GM13977 (cell line): ENCODE measurements at regions not wholly inside any gene's neighbourhood (a gene's known extent, or its start where the extent isn't known, plus 50 kb on each side); places are given as distances from the start of the nearest gene placed in this dataset.
"Not testable (repeated sequence)": the region's sequence is repeated elsewhere in the genome, so short reads cannot be mapped to it uniquely, and the experiment has no call there.

Experiments
- DNase-seq: peaks from one replicate; pipeline ENCODE4 v3.0.0; 2012; ENCODE audit warnings: low spot score
- CTCF ChIP-seq: IDR thresholded peaks from 2 replicates; pipeline ENCODE4 v1.5.1; 2012; ENCODE audit warnings: mild to moderate bottlenecking, control low read depth; ENCODE audit not compliant: insufficient read depth; ENCODE audit errors: extremely low read depth, missing control alignments
- in situ Hi-C: fragments of 300-500 bp; cut with MboI; formaldehyde crosslinking; loops from one replicate; pipeline ENCODE4 v1.12.0; 2022; ENCODE audit warnings: low sequenced_read_pairs, low pct_unique_long_range_greater_than_20kb, mixed read lengths, inconsistent platforms; ENCODE audit not compliant: unreplicated experiment

- peak; percentile 77 for TF ChIP-seq CTCF
- in situ Hi-C loops, result no loop called here
- DNase-seq, result no peak
These were observed 130.4 kb upstream of the RADX start for GRCh38 chrX:106481341-106481740.

DNA sequence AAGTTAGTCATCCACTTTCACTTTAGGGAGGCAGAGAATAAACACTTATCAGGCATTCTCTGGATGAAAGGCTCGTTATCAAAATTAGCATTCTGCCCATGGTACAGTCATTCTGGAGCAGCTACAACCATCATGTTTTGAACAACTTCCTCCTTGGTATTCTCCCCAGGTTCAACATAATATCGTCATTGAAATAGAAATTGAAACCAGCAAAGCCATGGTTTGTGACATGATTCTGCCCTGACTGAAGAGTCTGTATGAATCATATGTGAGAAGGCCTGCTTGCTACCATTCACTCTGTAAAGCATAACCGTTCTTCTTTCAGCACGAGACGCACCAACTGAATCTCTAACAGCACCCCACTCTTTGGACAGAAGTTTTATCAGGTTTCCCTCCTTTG lies 127.5 kb upstream of the RADX start:
- in situ Hi-C loops, result no loop called here
- peak; percentile 49 for DNase-seq
- TF ChIP-seq CTCF, result no peak

DNA sequence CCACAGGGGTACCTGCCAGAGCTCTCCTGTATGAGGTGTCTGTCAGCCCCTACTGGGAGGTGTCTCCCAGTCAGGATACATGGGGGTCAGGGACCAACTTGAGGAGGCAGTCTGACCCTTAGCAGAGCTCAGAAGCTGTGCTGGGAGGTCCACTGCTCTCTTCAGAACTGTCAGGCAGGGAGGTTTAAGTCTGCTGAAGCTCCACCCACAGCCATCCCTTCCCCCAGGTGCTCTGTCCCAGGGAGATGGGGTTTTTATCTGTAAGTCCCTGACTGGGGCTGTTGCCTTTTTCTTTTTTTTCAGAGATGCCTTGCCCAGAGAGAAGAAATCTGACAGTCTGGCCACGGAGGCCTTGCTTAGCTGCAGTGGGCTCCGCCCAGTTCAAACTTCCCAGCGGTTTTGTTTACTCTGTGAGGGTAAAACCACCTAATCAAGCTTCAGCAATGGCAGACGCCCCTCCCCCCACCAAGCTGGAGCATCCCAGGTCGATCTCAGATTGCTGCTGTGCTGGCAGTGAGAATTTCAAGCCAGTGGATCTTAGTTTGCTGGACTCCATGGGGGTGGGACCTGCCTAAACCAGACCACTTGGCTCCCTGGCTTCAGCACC lies 118.5 kb upstream of the RADX start:
- in situ Hi-C loops, DNase-seq: not testable (repeated sequence)

DNA sequence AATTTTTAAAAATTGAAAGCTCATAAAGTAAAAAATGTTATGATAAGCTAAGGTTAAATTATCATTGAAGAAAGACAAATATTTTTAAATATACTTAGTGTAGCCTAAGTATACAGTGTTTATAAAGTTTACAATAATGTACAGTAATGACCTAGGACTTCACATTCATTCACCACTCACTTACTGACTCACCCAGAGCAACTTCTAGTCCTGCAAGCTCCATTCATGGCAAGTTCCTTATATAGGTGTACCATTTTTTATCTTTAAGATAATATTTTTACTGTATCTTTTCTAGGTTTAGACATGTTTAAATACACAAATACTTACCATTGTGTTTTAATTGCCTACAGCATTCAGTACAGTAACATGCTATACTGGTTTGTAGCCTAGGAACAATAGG lies 112.3 kb upstream of the RADX start:
- TF ChIP-seq CTCF, result no peak
- DNase-seq, result no peak
- in situ Hi-C loops, result no loop called here

DNA sequence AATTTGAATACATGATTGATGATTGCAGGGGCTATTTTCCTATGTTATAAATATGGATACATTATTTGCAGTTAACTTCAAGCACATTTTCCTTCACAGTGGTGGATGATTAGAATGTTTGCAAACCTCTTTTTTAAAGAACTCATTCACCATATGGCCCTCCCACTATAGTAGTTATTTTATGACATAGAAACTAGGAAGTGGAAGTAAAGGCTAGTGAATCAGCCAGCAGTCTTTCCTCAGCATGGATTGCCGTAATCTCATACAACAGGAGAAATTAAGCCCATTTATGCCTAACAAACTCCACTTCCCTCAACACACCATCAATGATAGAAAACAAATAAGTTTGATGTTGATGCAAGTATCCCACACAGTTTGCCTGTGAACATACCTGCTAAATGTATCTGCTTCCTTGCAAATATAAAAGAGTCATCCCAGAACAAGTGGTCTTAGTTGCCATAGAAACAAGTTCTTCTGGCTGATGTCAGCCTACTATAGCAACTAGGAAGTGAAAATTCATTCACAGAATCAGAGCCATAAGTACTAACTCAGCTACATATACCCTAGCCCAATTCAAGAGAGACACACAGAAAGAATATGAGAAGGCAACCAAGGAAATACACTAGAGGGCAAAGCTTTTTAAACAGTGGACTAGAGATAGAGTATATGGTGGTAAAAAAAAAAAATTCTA lies 100.9 kb upstream of the RADX start:
- TF ChIP-seq CTCF, result no peak
- in situ Hi-C loops, result no loop called here
- no peak for DNase-seq
